HL-60 (cell line): ENCODE measurements at regions not wholly inside any gene's neighbourhood (a gene's known extent, or its start where the extent isn't known, plus 50 kb on each side); places are given as distances from the start of the nearest gene placed in this dataset.

Source experiments
- CTCF ChIP-seq: IDR thresholded peaks from one replicate; pipeline ENCODE4 v1.5.1; 2011; ENCODE audit warnings: low read length, control low read depth, inconsistent platforms; ENCODE audit not compliant: insufficient read depth
- GABPA ChIP-seq: IDR thresholded peaks from 2 replicates; pipeline ENCODE4 v1.6.1; 2012; ENCODE audit warnings: low read depth
- POLR2AphosphoS5 ChIP-seq: IDR thresholded peaks from 2 replicates; pipeline ENCODE4 v1.6.1; 2012; ENCODE audit warnings: low read depth

GRCh38 chr6:164243949-164244348, 829.4 kb downstream of the QKI start:
- TF ChIP-seq CTCF (no peak), GABPA (no peak), POLR2AphosphoS5 (no peak)
